ENCODE measurements at regions not wholly inside any gene's neighbourhood (a gene's known extent, or its start where the extent isn't known, plus 50 kb on each side); places are given as distances from the start of the nearest gene placed in this dataset.

DNA sequence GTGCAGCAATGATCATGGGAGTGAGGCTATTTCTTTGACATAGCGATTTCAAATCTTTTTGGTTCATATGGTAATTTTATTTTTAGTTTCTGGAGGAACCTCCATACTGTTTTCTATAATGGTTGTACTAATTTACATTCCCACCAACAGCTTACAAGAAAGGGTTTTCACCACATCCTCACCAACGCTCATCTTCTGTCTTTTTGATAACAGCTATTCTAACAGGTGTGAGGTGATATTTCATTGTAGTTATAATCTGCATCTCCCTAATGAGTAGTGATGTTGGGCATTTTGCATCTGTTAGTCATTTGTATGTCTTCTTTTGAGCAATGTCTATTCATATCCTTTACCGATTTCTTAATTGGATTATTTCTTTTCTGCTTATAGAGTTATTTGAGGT, 75.0 kb upstream of the FHIP2A start:
- no peak for TF ChIP-seq EZH2phosphoT487 (IDR thresholded peaks at IDR 0.05; ENCODE audit: borderline replicate concordance, low read depth, low read length)
- TF ChIP-seq, protein P1, sequence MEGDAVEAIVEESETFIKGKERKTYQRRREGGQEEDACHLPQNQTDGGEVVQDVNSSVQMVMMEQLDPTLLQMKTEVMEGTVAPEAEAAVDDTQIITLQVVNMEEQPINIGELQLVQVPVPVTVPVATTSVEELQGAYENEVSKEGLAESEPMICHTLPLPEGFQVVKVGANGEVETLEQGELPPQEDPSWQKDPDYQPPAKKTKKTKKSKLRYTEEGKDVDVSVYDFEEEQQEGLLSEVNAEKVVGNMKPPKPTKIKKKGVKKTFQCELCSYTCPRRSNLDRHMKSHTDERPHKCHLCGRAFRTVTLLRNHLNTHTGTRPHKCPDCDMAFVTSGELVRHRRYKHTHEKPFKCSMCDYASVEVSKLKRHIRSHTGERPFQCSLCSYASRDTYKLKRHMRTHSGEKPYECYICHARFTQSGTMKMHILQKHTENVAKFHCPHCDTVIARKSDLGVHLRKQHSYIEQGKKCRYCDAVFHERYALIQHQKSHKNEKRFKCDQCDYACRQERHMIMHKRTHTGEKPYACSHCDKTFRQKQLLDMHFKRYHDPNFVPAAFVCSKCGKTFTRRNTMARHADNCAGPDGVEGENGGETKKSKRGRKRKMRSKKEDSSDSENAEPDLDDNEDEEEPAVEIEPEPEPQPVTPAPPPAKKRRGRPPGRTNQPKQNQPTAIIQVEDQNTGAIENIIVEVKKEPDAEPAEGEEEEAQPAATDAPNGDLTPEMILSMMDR (conservative IDR thresholded peaks at IDR 0.05; ENCODE audit: low read length) = no peak
